ENCODE measurements at regions not wholly inside any gene's neighbourhood (a gene's known extent, or its start where the extent isn't known, plus 50 kb on each side); places are given as distances from the start of the nearest gene placed in this dataset.
"Not testable (repeated sequence)": the region's sequence is repeated elsewhere in the genome, so short reads cannot be mapped to it uniquely, and the experiment has no call there.

DNA sequence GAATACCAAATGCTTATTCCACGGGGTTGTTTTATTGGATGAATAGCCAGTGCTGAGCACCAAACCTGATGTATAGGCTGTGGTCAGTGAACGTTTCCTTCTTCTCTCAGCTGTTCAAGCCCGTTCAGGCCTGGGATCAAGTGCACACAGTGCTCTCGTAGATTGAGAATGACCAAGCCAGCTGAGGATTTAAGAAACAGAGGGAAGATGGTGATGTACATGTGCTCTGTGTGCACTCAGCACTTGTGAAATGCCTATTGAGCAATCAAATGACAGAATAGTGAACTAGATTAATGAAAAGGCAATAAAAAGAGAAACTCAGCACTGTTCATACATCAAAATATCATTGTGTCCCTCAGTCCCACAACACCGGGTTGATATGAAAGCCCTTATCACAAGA lies 302.5 kb downstream of the BMPER start:
- DNase-seq (ENCODE audit: low spot score), result no peak

DNA sequence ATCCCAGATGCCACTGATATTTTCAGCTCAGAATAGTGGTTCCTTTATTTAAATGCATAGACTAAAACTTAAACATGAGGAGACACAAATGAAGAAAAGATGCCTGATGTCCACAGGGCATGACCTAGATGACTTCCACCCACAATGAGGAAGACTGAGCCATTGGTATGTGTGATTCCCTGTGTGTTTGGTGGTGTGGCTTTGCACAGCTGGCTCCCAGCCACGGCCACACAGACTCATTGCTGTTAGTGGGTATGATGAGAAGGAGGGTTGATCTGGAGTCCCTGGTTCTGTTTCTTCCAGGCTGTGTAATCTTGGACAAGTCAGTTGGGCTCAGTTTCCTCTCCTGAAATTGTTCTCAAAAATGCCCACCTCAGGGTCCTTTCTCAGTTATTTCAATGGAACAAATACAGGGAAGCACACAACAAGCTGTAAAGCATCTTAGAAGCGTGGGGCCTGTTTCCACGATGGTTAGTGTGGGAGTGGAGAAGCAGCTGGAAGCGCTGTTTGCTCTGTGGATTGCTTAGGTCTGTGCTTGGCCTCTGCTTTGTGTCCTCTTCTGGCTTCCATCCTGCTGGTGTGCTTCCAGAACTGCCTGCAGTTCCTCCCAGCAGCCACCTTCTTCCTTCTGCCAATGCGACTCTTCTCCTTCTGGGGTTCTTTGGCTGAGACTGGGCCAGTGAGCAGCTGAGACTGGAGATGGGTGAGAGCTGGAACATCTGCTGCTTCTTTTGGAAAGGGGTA lies 303.7 kb downstream of the BMPER start:
- DNase-seq (ENCODE audit: low spot score), result no peak

DNA sequence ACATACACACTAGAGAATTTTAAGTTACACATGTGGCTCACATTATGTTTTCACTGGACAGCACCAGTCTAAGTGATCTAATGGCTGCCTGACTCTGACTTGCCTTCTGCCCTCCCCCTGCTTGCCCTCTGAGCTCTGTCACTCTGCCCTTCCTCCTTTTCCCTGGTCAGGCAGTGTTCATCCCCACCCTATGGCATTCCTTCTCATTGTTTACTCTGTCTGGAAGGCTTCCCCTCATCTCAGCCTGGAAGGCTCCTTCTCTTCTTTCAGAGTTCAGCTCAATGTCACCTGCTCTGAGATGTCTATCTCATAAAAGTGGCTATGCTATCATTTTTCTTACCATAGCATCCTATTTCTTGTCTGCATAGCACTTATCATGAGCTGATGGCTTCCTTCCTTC lies 305.7 kb downstream of the BMPER start:
- DNase-seq (ENCODE audit: low spot score), result no peak

DNA sequence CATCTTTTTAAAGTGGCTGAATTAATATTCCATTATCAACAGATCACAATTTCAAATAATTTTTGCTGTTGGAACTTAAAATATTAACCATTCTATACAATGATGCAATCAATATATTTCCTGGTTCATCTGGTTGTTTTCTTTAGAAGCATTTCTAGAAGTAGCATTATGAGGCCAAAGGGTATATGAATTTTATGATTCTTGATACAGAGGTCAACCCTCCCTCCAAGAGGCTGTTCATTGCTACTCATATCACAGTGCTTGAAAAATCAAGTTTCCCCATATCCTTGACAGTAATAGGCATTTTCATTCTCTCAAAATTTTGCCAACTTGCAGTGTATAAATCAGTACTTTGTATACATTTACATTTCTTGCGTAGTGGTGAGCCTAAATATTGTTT lies 312.6 kb downstream of the BMPER start:
- DNase-seq (ENCODE audit: low spot score), result no peak

DNA sequence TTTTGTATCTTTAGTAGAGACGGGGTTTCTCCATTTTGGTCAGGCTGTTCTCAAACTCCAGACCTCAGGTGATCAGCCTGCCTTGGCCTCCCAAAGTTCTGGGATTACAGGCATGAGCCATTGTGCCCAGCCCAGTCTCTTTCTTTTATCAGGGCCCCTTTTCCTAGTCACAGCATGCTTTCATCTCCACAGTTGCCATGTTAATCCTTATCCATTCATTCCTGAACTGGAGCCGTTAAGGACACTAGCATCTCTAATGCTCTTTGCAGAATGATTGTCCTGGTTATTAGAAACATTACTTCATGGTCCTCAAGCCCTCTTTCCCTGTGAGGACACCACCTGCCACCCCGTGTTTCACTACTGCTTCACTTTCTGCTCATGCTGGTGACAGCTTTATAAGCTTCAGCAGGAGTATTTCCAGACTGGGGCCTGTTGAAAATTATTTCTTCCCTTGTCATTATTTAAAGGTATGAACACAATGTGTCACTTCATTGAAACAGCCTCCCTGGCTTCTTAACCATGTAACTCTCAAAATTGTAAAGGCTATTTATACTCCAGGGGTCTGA lies 313.9 kb downstream of the BMPER start:
- DNase-seq (ENCODE audit: low spot score), result no peak

DNA sequence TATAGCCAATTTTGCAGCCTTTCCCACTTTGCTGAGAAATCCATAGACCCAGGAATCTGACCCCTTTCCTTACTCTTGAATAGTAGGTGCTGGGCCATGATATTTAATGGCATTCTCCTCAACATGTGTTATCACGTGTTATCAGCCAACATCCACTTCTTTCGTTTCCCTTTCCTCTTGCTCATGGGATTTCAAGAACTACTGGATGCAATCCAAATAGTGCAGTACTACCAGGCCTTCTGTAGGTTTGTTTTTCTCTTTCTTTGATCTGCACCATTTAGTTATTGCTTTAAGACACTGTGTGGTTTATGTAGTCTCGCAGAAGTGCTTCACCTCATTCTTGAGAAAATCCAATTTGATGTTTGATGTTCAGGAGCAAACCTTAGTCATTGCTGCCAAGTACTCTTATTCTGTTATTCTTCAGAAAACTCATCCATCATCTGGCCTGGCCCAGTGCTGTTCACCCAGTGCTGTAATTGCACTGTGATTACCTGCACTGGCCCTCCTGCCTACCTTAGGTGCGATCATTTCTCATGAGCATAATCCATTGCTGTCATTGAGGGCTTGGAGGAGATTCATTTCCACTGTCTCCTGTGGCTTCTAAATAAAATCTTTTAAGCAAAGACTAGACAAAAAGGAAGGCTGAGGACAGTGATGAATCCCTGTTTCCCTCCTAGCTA lies 315.3 kb downstream of the BMPER start:
- DNase-seq (ENCODE audit: low spot score), result no peak

DNA sequence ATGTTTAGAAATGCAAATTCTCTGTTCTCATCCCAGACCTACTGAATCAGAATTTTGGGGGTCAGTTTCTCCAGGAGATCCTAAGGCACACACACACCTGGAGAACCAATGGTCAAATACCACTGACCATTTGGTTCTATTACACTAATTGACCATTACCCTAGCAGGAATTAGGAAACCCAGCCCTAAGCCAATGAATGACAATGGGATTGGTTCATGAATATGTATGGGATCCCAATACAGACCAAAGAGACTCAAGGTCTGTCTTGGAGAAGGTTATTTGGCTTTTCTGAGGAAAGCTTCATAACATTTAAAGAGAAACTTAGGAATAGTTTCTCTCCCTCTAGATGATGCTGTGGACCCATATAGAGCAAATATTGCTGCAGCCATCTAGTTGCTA lies 317.0 kb downstream of the BMPER start:
- no peak for DNase-seq (ENCODE audit: low spot score)

DNA sequence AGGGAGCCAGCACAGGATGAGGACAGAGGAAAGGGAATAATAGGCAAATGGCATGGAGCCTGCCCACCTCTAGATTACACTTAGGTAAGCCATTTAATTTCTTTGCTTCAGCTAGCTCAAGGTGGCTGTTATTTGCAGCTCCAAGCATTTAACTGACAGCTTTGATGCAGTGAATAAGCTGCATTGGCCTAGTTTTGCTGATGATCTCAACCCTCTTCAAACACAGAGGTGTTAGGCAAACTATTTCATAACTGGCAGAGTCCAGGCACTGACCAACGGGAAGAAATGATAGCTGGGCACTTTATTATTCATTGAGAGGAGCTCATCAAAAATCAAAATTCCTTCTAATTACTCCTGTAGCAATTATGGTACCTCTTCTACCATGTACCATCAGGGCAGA lies 317.4 kb downstream of the BMPER start:
- no peak for DNase-seq (ENCODE audit: low spot score)

DNA sequence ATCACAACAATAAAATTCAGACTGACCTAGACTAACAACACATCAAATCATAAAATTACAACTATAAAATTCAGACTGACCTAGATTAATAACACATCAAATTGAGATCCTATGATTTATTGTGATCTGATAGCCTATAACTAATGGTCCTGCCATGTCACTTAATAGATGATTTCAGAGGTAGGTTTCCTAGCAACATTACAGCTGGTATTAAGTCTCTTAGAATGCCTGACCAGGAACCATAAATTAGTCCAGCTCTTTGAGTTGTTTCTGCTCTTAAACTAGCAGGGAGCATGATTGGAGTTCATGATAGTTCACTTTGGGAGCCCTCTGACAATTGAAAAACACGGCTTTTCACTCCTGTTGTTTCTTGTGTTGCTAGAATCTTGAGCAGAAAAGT lies 318.9 kb downstream of the BMPER start:
- no peak for DNase-seq (ENCODE audit: low spot score)

DNA sequence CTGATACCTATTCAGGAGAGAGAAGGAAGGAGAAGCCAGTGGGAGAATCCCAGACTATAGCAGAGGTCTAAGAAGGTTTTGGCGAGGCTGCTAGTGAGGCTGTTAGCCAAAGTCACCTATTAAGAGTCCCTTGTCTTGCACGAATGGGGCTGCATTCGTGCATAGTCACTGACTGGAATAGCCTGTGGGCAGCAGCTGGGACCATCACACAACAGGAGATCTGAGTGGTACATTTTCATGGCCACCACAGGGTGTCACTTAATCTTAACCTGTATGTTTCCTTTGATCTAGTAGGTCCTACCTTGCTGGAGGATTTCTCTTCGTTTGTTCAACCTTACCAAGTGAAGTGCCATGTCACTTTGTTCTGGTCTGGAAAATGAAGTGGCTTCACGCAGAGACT lies 319.9 kb downstream of the BMPER start:
- no peak for DNase-seq (ENCODE audit: low spot score)

DNA sequence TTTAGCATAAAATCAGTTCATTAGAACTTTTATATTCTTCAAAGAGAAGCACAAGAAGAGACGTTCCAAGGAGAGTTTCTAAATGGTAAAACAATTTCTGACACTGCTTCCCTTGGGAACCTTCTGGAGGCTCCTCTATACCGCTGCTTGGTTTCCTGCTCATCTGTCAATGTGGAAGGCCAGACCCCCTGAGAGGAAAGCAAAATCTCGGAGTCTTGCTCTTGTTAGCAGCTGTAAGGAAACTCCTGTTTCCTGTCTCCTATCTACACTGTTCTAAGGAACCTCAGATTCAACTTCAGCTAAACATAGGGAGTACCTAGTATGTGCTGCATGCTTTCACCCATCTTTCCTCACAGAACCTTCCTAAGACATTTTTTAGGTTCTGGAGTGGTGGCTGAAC lies 322.2 kb downstream of the BMPER start:
- DNase-seq (ENCODE audit: low spot score), result no peak

DNA sequence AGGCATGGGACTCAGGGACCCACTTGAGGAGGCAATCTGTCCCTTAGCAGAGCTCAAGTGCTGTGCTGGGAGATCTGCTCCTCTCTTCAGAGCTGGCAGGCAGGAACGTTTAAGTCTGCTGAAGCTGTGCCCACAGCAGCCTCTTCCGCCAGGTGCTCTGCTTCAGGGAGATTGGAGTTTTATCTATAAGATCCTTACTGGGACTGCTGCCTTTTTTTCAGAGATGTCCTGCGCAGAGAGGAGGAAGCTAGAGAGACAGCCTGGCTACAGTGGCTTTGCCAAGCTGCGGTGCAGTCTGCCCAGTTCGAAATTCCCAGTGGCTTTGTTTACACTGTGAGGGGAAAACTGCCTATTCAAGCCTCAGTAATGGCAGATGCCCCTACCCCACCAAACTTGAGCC lies 329.8 kb downstream of the BMPER start:
- DNase-seq (ENCODE audit: low spot score), result not testable (repeated sequence)

DNA sequence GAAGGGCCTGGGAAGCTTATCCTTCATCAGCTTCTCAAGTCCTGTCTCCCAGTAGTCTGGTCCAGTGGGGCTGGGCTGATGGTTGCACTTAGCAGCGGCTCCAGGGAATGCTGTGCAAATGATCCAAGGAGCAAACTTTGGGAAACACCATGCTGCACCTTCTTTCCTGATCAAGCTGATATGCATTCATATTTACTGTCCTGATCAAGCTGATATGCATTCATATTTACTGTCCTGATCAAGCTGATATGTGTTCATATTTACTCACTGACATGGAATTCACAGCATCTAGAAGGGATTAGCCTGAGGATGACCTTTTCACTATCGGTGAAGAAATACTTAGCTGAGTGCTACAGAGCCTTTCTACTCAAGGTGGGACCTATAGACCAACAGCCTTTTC lies 330.7 kb downstream of the BMPER start:
- DNase-seq (ENCODE audit: low spot score), result no peak

DNA sequence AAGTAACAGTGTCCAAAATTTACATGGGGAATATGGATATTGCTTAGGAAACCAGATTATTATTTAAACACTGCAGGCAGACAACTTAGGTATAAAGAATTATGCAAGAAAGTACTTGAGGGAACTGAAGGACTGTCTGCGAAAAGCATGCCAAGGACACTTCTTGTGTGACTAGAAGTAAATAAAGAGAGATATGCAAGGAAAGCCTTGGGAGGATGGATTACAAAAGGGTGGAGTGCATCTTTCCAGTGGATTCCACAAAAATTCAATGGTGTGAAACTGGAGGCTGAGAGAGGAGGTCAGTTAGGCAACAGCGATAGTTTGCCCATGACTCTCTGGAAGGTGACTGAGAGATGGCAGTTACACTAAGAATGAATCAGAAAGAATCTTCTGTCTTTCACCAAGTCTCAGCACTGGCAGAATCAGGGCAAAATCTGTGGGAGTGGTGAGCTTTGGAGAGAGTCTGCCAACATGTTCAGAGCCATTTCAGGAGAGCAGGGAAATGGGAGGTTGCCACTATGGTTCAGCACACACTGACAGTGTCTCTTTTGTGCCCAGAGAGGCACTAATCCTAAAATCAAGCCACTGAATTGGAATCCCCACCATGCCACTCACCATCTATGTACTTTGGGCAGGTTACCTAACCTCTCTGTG lies 331.6 kb downstream of the BMPER start:
- no peak for DNase-seq (ENCODE audit: low spot score)

DNA sequence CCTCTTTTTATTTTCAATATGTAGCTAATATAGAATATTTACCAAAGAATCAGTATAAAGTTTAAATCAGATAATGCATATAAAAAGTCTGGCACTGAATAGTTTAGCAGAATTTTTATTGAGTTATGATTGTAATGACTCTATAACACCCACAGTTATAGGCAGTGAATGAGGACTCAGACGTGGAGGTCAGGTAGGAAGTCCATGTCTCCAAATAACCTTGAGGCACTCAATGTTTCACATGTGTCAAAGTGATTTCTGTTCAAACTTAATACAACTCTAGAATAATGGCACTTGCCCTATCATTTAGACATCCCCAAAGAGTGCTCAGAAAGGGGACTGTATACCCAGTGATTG lies 332.1 kb downstream of the BMPER start:
- no peak for DNase-seq (ENCODE audit: low spot score)

DNA sequence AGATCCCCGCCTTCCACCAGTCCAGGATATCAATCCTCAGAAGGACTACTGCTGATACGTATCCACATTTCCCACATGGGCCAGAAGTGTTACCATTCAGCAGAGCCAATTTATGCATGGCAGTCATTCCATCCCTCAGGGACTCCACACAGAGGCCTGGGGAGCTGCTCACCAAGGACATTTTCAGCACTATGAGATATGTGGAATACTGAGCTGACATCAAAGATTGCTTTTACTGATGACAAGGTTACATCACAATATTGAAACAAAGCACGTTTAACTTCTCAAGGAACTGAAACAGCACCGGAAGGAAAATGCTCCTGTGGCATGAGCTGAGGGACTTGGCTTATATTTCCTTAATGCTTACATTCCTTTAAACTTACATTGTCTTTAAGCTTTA lies 335.1 kb downstream of the BMPER start:
- no peak for DNase-seq (ENCODE audit: low spot score)

DNA sequence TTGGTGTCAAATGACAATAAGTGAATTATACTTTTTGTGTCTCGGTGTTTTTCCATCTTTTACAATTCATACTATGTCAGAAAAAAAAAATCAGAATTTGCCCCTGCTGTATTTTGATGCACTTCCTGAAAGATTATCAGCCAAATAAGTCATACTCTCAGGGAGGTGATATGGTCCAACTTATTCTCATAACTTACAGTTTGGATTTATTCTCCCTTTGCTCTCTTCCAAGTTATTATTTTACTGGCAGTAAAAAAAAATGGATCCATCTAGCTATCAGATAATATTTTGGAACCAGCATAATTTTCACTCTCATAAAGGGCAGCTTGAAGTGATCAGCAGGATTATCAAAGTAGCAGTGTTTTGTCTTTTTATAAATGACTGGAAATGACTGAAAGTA lies 337.1 kb downstream of the BMPER start:
- no peak for DNase-seq (ENCODE audit: low spot score)

DNA sequence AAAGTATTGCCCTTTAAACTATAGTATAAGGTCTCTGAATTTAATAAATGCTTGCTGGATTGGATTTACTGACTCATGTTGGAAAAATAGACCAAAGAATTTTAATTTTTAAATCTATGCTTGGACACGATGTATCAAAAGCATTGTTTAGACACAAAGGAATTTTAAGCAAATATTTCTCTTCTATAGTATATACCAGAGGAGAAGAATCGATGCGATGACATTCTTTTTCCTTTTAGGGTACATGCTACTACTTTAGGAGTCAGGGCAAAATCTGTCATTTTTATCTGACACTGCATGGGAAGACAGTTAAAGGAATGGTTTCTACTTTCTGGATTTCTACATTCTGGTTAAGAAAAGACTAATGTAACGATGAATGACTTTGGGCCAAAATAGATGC lies 339.9 kb downstream of the BMPER start:
- no peak for DNase-seq (ENCODE audit: low spot score)

DNA sequence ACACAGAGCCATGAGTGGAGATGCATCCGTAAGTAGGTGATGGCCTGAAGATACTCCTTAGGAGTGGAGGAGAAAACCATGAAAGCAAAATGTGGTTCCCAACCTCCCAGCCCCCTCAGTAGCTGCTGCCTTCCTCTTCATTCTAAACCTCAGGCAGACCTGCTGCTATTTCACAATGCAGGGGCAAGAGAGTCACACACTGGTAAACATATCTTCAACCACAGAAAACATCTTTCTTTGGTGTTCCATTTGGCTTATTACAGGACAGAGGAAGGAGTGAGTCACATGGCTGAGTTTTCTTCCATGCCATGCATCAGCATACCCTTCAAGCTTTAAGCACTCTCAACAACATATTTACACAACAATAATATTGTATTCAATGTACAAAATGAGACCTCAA lies 342.1 kb downstream of the BMPER start:
- peak; percentile 53 for DNase-seq (ENCODE audit: low spot score)

DNA sequence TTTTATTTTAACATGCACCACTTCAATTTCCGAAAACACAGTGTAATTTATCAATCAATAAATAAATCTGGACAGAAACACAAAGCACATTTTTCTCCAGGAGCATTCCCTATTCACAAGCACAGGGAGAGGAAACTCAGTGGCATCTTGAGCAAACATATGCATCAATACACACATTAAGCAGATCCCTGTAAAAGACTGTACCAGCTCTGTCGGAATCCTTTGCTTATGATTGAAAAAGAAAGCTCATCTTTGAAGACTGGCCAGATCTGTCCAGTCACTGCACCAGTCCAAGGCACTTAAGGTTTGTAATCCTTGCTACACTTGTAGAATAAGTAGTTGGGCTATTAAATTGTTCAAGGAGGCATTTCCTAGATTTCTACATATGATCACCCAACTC lies 343.9 kb downstream of the BMPER start:
- DNase-seq (ENCODE audit: low spot score), result no peak

DNA sequence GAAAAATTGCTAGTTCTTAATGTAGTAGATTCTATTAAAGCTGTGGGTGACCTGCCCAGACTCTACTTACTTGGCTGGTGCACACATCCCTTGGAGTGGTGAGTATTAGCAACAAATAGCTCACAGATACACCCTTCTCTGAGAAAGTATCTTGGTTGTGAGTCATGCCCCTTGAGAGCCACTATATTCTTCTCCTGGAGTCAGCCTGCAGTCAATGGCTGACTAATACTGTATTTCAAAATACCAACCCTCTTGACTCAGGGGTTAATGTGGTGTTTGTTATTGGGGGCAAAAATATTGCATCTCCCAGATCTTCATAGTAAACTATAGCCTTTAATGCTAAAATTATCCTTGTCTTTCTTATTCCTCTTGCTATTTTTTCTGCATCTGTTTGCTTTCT lies 354.9 kb downstream of the BMPER start:
- DNase-seq (ENCODE audit: low spot score), result peak; percentile 73

DNA sequence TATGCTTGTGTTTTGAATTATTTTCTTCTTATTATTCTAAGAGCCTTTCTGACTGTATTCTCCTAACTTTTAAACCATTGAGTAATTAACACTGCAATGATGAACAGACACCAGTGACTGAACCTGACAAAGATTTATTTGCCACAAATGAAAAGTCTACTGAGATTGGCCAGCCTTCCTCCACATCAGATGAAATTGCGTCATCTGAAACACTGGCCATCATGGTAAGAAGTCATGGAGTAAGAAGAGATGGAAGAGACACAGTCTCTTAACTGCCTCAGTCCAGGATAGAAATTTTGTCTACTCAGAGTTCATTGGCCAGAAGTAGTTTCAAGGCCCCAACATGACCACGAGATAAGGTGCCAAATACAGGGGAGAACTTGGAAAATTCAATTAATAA lies 357.8 kb downstream of the BMPER start:
- DNase-seq (ENCODE audit: low spot score), result no peak

DNA sequence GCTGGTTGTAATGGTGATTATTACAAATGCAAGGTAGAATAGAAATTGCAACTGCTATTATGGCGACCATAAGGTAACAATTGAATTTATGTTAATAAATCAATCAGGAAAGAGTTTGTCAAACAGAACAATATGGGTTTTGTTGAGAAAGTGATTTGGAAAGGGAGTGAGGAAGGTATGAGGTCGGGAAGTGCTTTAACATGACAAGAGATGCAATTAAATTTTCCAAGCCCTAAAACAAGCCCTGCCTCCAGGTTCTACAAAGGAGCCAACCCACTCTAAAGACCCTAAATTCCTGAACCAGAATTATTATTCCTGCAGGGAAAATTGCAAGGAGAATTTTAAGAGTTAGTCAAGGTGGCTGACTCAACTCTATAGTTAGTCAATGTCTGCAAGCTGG lies 363.7 kb downstream of the BMPER start:
- DNase-seq (ENCODE audit: low spot score), result no peak

All from H4 (cell line).